GM18526 (cell line): ENCODE measurements at regions not wholly inside any gene's neighbourhood (a gene's known extent, or its start where the extent isn't known, plus 50 kb on each side); places are given as distances from the start of the nearest gene placed in this dataset.

ENCODE experiments used
- POLR2A ChIP-seq: IDR thresholded peaks from 3 replicates; pipeline ENCODE4 v1.6.1; 2011; ENCODE audit not compliant: insufficient read length; ENCODE audit errors: extremely low read depth

DNA sequence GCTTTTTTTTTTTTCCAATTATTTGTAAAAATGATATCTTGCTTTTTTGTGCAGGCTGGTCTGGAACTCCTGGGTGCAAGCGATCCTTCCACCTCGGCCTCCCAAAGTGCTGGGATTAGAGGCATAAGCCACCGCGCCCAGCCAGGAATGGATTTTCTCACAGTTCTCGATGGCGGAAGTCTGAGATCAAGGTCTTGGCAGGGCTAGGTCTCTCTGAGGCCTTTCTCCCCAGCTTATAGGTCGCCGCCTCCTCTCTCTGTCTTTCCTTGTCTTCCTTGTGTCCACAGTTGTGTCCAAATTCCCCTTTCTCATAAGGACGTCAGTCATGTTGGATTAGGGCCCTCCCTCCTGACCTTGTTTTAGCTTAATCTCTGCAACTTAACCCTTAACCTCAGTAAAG, 200.5 kb downstream of the UQCRFS1 start:
- no peak for TF ChIP-seq POLR2A

DNA sequence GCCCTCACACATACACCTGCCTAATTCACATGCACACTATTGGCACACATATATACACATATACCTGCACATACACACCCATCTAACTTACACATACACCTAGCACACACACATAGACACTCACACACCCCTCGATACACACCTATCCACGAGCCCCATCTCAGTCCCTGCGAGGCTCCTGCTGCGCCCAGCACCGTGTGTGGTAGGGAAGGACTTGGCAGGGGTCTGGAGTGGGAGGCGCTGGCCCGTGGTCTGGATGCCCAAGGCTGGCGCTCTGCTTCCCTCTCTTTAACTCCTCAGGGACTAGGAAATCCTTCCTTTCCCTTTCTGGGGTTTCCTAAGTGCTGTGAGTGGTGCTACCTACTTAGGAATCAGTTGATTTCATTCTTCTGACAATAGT, 202.7 kb downstream of the UQCRFS1 start:
- no peak for TF ChIP-seq POLR2A

DNA sequence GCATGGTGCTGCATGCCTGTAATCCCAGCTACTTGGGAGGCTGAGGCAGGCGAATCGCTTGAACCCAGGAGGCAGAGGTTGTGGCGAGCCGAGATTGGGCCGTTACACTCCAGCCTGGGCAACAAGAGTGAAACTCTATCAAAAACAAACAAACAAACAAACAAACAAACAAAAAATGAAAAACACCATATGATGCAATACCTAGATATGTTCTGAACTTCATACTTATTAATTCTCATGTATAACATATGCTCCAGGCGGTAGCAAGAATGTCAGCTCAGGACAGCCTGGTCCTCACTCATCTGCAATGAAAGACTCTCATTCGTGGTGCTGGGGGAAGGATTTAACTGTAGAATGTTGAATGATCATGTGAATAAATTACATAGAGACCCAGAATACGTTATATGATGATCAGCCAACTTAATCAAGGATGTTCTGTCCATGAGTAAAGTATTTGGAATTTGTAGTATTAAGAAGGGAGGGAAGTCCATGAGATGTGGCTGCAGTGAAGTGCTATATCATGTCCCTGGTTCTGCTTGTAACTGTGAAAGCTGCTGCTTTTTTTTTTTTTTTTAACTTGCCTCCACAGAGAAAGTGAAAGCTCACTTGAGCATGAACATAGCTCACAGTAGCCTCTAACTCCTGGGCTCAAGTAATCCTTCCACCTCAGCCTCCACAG, 206.8 kb downstream of the UQCRFS1 start:
- no peak for TF ChIP-seq POLR2A

DNA sequence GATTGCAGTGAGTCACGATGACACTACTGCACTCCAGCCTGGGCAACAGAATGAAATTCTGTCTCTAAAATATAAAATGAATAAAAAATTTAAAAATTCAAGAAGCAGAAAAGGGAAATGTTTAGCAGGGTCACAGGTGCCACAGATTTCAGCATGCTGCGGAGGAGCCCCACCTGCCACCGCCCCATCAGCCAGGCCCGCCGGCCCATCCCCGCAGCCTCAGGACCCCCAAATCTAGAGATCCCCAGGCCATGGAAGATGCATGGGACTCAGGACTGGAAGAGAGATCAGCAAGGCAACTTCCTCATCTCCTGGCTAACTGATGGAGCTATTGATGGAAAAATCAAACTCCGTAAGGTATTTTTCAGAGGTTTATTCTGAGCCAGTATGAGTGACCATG, 208.2 kb downstream of the UQCRFS1 start:
- TF ChIP-seq POLR2A: no peak

DNA sequence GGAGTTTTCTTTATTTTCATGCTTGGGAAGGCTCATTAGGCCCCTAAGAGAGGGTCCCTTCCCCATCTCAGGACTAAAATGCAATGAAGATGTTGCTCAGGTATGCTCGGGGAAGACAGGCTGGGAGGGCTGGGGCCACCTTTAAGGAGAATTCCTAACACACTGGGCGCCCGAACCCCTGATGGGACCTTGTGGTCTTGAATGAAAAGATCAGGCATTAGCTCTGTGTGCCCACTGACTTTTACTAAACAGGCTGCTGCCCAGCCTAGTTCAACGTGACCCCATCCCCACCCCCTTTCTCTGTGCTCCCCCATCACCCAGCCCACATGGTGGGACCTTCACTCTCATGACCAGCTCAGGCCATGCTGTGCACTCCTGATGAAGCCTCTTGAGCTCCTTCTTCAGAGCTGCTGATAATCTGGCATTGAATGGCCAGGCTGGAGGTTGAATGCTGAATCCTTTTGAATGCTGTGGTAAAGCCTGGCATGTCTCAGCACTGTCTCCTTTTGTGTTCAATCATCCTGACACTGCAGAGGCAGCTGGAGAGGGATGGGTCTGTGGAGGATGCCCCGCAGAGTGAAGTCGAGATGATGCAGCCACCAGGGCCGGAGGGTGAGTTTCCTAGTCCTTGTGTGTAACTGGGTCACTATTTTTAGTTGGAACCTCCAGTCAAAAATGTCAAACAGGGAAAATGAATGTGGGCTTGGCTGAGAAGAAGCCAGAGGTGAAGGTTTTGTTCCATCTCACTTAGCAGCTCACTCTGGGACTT, 209.1 kb downstream of the UQCRFS1 start:
- TF ChIP-seq POLR2A: no peak

DNA sequence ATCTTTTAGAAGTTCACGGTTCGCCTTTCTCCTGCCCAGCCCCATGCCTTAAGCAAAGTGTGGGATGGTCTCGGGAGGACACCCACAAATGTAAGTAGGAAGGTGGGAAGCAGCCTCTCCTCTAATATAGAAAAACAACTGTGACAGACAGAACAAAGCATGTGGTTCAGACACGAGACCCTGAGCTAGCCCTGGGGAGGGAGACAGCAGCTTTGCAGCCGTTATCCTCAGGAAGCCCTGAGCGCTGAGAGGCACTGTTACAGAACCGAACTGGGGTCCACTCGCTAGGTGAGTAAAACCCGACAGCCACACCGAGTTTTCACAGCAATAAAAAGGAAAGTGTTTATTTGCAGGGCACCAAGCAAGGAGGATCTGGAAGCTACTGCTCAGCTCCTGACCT, 210.6 kb downstream of the UQCRFS1 start:
- TF ChIP-seq POLR2A: no peak

DNA sequence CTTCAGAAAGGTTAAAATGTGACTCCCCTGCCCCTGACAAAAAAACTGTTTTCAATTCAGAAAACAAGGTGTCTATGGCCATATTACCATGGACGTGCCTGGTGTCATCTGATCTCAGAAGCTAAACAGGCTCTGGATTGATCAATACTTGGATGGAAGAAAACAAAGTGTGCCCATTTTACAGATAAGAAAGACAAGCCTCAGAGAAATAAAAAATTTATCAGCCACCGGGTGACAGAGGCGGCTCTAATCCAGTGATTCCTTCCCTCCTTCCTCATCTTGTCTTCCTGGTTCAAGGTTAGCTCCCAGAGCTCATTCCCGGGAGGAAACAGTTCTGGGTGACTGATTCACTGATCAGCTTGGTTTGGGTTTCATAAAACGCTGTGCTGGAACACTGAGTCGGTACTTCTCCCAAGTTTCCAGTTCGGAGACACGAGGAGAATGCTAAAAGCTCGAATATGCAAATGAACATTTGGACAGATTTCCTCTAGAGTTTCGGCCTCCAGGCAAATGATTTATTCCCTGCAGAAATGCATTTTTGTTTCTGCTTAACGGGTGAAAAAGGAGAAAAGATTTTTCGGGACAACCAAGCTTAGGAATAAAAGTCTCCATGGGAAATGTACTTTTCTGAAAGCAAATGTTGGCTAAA, 211.2 kb downstream of the UQCRFS1 start:
- no peak for TF ChIP-seq POLR2A

DNA sequence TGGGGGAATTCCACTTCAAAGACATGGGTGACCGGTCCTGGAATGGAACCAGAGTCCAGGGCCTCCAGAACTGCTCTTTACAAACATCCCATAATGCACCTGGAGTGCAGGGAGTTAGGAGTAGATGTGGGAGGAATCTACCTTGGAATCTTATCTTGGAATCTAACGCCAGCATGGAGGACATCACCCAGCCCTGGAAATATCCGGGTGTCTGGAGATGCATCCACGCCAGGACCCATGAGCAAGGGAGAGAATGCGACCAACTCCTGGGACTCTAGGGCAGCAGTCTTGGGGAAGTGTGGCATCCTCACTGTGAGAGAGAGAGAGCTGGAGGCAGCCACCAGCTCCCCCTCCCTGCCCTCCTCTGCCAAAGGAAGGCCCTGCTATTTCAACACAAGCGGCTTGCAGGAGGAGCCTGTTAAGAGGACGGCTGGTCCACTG, 211.8 kb downstream of the UQCRFS1 start:
- no peak for TF ChIP-seq POLR2A

DNA sequence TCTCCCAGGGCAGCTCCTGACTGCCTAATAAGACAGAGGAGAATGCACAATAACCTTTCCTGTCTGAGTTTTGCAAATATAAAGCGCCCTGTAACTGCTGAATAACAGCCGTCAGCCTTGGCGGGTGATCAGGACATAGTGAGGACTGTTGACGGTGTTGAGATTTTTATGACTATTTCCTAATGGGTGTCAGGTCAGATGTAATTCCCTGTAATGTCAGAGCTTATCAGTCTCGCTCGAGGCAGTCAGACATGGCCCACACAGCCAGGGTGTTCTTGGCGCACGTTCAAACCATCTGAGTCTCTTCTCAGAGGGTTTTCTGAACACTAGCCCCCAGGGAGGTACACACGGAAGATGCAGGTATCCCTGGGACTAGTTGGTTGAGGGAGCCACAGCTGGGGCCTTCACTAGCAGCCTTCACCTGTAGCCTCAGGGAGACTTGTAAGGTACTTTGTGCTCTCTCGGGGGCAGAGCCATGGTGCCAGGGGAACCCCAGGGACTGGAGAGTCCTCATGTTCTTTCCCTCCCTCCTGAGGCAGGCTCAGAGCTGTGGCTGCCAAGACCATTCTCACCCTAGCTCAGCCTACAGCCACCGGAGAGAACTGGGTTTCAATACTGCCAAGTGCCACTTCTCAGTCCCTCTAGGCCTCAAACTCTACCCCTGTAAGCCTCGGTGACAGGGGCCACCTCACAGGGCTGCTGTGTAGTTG, 213.1 kb downstream of the UQCRFS1 start:
- TF ChIP-seq POLR2A: no peak

DNA sequence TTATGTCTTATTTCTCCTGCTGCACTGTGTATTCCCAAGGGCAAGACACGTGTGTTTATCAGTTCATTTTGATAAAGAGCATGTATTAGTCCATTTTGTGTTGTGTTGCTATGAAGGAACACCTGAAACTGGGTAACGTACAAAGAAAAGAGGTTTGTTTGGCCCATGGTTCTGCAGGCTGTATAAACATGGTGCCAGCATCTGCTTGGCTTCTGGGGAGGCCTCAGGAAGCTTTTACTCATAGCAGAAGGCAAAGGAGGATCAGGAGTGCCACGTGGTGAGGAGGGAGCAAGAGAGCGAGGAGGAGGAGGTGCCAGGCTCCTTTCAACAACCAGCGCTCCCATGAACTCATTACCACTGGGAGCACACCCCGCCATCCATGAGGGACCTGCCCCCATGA, 214.0 kb downstream of the UQCRFS1 start:
- TF ChIP-seq POLR2A: no peak

DNA sequence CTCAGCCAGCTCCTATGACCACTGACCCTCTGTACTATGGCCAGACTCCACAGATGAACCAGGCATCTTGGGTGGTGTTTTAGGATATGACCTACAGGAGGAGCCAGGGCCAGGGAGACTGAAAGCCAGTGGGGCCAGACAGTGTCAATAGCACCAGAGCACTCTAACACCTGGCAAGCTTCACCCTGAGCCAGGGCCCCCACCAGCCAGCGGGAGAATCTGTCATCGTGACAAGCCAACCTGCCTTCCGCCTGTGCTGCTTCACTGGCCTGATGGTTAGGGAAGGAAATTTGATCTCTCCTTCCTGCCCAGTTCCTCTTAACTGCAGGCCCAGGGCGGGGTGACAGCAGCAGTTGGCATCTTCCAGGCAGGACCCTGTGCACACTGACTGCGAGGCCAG, 222.4 kb downstream of the UQCRFS1 start:
- no peak for TF ChIP-seq POLR2A

DNA sequence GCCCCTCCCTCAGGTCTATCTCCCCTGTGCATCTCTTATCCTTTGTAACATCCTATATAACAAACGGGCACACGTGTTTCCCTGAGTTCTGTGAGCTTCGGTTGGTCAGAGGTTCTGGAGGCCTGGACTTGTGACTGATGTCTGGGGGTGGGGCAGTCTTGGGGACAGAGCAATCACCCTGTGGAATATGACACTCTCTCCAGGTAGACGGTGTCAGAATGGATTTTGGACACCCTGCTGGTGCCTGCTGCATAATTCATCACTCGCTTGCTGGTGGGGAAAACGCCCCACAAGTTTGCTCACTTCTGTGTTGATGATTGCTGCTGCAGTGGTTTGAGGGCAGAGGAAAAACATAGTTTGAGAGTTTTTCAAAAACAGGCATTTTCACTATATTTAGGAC, 223.2 kb downstream of the UQCRFS1 start:
- no peak for TF ChIP-seq POLR2A

DNA sequence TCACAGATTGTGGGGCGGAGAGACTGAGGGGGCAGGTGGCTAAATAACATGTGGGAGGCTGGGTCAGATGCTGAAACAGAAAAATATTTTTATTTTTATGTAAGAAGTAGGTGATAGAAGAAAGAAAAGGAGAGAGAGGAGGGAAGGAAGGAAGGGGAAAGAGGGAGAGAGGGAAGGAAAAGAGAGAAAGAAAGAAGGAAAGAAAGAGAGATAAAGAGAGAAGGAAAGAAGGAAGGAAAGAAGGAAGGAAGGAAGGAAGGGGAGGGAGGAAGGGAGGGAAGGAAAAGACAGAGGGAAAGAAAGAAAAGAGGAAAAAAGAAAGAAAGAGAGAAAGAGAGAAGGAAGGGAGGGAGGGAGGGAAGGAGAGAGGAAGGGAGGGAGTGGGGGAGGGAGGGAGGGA, 224.9 kb downstream of the UQCRFS1 start:
- no peak for TF ChIP-seq POLR2A

DNA sequence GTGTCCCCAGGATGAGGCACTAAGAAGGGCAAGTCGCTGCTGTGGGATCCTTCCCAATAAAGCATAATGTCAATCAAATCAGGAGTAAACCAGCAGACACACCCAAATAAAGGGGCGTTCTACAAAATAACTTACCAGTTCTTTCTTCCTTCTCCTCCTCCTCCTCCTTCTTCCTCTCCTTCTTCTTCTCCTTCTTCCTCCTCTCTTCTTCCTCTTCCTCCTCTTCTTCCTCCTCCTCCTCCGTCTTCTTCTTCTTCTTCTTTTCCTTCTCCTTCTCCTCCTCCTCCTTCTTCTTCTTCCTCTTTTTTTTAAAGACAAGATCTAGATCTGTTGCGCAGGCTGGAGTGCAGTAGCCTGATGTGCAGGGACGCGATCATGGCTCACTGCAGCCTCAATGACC, 225.8 kb downstream of the UQCRFS1 start:
- no peak for TF ChIP-seq POLR2A

DNA sequence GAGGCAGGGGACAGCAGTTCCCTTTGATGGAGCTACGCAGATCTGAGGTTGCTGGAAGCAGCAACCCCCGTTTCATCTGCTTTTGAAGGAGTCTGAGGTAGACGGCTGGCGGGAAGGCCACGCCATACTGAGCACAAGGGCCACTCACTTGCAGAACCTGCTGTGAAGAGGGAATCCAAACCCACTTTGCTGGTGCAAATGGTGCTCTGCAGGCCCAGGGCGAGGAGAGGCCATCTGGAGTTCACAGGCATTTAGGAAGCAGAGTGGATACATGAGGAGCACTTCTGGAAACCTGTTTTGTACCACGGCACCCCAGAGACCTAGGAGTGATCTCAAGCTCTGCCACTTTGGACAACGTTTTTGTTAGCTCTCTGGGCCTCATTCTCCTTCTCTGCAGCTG, 227.8 kb downstream of the UQCRFS1 start:
- no peak for TF ChIP-seq POLR2A

DNA sequence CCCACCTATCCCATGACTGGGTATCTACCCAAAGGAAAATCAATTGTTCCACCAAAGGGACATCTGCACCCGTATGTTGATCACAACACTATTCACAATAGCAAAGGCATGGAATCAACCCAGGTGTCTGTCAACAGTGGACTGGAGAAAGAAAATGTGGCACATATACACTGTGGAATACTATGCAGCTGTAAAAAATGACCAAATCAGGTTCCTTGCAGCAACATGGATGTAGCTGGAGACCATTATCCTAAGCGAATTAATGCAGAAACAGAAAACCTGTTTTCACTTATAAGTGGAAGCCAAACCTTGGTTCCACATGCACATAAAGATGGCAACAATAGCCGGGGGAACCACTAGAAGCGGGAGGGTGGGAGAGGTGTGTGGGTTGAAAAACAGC, 228.6 kb downstream of the UQCRFS1 start:
- no peak for TF ChIP-seq POLR2A
